Urothelium cell line (cell line): ENCODE measurements at regions not wholly inside any gene's neighbourhood (a gene's known extent, or its start where the extent isn't known, plus 50 kb on each side); places are given as distances from the start of the nearest gene placed in this dataset.

ENCODE experiments used
- DNase-seq: peaks from one replicate; pipeline ENCODE4 v3.0.0; 2011; ENCODE audit warnings: low spot score, mixed read lengths
- FAIRE-seq: peaks from 2 replicates; lab custom pipeline; 2011; peaks lifted over from hg19 to GRCh38; lab: Jason Lieb, UNC

DNA sequence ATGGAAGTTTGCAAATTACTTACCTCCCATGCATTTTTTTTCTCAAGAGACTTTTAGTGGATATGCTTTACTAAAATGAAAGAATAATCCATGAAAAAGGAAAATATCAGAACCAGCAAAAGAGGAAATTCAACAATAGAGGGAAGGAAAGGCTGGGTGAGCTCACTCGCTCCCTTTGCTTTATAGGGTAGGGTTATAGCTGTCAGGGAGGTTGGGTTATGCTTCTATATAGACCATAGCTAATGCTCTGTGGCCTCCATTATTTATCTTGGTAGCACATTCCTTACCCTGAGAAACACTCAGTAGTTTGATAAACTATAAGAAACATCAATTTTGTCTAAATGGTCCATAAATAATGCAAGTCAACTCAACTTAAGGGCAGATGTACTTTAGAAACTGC lies 215.9 kb upstream of the FAR2 start:
- DNase-seq (no peak), FAIRE-seq (no peak)

DNA sequence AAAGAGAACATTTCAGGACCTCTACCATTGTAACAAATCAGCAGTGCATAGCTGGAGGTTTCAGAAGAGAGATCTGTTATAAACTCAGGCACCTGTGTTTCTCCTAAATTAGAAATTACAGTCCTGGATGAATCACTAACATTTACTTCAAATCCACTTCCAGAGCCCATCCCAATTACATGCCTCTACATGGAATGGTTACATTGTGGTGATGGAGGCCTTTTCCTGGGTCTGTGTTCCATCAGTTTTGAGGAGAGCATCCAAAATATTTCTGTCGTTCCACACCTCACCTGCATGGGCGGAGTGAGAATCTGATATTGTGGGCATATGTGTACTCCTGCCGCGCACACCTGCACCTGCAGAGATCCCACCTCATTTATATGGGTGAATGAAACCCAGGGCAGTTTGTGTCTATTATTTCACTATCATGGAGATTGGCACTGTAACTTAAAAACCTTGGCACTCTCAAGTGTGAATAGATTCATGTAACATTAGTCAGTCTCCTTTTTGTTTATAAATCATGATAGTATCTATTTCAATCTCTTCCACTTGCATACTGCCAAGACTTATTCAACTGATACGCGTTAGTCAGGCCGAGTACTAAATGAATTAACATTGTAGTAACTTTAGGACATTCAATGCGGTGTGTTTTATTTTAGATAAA lies 215.1 kb upstream of the FAR2 start:
- DNase-seq = no peak
- FAIRE-seq = no peak

DNA sequence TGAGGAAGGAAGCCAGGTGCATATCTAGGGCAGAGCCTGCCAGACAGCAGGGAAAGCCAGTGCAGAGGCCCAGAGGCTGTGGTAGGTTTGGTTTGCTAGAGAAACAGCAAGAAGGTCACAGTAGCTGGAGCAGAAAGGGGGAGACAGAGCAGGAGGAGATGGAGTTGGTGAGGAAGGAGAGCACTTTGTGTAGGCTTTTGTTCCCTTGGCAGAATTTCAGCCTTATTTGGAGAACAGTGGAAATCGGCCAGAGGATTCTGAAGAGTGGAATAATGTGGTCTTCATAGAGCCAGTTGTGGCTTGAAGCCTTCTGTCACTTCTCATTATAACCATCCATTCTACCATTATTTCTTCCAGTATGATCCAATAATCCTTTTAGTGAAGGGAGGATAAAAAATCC lies 212.9 kb upstream of the FAR2 start:
- DNase-seq (no peak), FAIRE-seq (no peak)

DNA sequence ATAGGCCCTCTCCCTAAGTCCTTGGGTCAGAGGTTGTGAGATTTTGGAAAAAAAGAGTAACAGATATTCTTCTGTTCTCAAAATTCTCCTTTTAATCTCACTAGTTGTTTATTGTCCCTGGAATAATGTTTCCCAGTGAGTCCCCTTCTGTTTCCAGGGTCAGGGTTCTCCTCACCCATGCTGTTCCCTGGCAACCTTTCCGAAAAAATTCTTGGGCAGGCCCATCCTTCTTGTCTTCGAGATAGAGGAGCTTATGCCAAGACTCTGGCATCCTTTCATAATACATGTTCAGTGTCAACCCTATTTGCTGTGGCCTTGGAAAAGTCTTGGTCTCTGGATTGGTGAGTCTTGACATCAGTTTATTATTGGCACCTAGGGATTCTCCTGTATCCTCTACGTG lies 212.4 kb upstream of the FAR2 start:
- FAIRE-seq (no peak), DNase-seq (no peak)

GRCh38 chr12:28937196-28937595 lies 211.9 kb upstream of the FAR2 start:
- DNase-seq (peak; percentile 43), FAIRE-seq (no peak)

GRCh38 chr12:28938056-28938455 lies 211.0 kb upstream of the FAR2 start:
- FAIRE-seq = no peak
- no peak for DNase-seq

DNA sequence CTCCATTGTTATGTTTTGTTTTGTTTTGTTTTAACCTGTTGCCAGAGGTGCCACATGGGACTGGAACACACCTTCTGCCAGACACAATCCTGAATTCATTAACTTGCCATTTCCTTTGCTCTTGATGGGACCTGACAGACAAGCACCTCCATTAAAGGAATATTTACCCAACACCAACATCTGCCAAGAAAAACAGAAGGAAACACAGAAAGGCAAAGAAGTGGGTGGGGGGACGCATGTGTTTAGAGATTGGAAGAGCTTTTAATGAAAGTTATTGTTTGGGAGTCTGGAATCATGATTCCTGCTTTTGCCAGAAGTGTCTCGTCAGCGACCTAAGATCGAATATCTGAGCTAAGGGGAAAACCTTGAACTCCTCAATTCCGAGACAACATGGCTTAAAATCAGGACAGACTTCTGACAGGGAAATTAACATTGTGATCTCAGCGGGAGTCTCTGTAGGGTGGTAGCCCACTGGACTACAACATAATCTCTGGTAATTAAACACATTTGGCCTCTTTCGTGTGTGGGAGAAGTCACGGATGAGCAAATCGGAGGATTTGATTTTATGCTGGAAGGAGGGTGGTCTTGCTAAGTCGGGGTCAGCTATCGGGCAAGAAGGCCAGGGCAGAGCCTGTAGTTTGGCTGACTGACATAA lies 210.4 kb upstream of the FAR2 start:
- DNase-seq = no peak
- FAIRE-seq = no peak

- DNase-seq = no peak
- no peak for FAIRE-seq
Measured at GRCh38 chr12:28939427-28939826, 209.7 kb upstream of the FAR2 start.

GRCh38 chr12:28941248-28941647 lies 207.8 kb upstream of the FAR2 start:
- no peak for FAIRE-seq
- DNase-seq = no peak

- FAIRE-seq = no peak
- DNase-seq = no peak
Measured at GRCh38 chr12:28946361-28946760, 202.7 kb upstream of the FAR2 start.

DNA sequence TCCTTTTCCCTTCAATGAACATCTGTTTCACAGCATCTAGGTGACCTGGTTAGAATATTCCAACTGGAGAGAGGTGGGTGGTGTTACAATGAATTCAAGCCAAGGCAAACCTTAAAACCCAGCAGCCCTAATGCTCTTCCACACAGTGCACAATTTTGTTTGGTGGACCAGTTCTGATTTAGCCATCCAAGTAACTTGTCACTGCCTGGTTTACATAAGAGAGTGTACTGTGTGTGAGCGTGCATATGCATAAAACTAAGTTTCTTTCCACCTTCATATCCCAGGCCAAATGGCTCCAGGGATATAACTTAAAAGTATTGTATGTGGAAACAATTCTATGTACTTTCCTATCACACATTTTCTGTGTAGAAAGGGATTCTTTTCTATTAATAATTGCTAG lies 200.4 kb upstream of the FAR2 start:
- no peak for DNase-seq
- FAIRE-seq = no peak

DNA sequence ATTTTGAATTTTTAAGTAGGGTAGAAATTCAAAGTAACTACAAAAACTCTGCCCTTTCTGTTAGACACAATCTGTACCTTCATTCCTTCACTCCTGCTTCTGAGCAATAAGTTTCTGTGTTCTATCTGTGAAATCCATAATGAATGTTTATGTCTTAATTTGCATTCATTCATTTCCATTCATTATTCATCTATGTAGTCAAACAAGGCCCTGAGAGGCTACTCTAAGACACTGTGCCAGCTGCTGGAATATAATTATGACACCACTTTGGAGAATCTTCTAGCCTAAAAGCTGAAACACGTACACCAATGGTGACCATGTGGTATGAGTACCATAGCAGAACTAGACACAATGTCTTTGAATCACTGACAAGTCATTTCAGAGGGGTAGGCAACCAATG lies 199.9 kb upstream of the FAR2 start:
- DNase-seq (no peak), FAIRE-seq (no peak)

DNA sequence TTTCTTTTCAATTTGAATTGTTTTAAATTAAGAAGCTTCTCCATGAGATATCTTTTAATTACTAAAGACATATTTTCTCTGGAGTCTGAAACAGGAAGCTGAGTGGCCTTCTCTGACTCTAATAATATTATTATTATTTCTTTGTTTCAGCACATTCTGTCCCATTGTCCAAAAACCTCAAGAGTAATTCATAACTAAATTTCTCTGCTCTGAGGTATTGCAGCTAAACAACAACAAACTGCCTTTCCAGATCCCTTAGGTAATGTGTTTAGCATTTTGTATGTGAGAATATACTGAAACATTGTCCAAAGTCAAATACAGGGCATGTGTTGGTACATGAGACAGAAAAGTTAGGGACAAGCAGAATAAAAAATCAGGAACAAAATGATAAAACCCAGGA lies 199.0 kb upstream of the FAR2 start:
- FAIRE-seq = no peak
- DNase-seq = no peak

DNA sequence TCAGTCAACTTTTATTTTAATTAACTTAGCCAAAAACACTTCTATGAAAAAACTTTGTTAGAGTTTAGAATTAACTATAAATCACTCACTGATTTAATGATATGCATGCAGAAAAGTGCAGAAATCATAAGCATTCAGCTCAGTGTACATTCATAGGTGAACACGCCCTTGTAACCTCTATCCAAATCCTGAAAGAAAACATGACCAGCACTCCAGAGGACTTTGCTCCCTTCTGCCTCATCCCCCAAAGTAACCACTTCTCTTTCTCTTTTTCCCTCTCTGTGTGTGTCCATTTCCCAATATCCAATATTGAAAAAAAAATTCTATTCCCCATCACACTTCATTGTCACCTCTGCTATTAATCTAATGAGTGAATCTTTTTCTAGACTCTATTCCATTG lies 197.1 kb upstream of the FAR2 start:
- FAIRE-seq = no peak
- DNase-seq = no peak

- FAIRE-seq (no peak), DNase-seq (no peak)
Measured at GRCh38 chr12:28954333-28954732, 194.7 kb upstream of the FAR2 start.

- no peak for DNase-seq
- FAIRE-seq = no peak
Measured at GRCh38 chr12:28955491-28955890, 193.6 kb upstream of the FAR2 start.

- no peak for FAIRE-seq
- no peak for DNase-seq
Measured at GRCh38 chr12:28955931-28956330, 193.1 kb upstream of the FAR2 start.

DNA sequence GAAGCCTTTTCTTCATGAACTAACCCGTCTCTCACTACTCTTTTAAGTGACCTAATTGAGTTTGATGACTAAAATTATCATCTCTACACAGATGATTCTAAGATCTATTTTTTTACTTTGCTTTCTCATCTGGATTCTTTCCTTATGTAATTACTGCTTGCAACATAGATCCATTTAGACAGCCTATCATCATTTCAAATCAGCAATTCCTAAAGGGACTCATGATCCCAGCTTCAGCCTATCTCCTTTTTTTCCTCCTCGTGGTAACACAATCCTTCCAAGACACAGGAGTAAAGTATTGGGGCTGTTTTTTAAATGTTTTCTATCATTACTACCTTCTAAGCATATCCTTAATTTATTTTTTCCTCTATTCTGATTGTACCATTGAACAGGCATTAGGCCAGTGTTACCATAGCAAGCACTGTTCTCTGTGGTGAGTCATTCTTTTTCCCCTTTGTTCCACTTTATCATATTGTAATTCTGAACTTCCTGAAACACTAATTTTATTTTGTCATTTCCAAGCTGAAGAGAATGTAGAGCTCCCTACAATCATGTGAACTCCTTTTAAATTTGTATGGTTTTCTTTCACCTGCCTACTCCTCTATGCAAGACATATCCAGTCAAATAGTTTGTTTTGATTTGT lies 190.4 kb upstream of the FAR2 start:
- DNase-seq (no peak), FAIRE-seq (no peak)

DNA sequence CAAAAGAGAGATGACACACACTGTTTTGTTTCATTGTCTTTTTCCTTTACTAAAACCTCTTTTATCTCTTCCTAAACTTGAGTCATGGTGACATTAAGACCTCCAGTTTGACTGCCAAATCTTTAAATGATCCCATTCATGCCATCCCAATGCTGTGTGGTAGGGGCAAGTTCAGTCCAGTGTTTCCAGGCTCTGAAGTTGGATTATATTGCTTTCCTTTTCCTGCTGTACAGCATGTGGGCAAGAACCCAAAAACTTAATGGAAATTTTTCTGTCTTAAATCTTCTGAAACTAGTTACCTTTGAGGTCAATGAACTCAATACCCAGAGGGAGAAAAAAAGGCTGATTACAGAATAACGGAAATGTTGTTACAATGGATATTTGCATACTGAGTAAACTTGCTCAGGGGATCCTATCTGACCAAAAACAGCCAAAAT lies 187.1 kb upstream of the FAR2 start:
- DNase-seq = no peak
- no peak for FAIRE-seq

DNA sequence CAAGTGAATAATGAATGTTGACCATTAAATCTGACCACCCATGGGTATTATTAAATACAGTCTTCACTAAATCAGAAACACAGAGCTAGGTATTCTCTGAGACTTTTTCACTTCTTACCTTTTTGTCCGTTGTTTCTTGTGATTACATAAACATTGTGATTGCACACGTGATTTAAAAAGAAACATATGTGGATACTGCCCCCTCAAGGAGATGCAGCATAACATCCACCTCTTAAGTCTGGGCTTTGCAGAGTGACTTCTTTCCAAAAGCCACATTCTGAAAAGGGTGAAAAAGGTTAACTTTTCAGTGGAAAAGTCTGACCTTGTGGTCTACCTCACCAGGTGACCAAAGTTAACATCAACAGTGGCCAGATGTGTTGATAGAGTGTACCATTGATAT lies 185.5 kb upstream of the FAR2 start:
- DNase-seq (no peak), FAIRE-seq (no peak)

- no peak for FAIRE-seq
Measured at GRCh38 chr12:28966046-28966780, 182.9 kb upstream of the FAR2 start.

DNA sequence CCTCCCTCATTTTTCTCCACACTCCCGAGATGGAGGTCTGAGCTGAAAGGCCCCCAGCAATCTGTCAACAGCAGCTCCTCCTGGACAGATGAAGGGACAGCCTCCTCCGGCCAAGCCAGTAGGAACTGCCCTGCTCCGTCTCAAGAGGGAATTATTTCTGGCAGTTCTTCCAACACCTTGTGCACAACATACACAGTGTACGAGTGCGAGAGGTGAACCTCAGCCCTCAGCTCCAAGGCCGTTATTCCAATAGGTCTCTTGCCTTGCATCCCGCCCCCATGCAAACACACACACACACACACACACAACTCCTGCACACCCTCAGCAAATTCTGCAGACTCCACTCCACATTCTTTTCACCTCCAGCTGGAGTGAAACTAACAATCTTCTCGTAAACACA lies 181.7 kb upstream of the FAR2 start:
- no peak for DNase-seq
- FAIRE-seq = no peak

More at GRCh38 chr12:28966046-28966780, 182.9 kb upstream of the FAR2 start:
- DNase-seq = no peak
